ENCODE measurements at regions not wholly inside any gene's neighbourhood (a gene's known extent, or its start where the extent isn't known, plus 50 kb on each side); places are given as distances from the start of the nearest gene placed in this dataset.
A peak's percentile ranks its signal among the peaks of the same experiment; 100 is the strongest.

DNA sequence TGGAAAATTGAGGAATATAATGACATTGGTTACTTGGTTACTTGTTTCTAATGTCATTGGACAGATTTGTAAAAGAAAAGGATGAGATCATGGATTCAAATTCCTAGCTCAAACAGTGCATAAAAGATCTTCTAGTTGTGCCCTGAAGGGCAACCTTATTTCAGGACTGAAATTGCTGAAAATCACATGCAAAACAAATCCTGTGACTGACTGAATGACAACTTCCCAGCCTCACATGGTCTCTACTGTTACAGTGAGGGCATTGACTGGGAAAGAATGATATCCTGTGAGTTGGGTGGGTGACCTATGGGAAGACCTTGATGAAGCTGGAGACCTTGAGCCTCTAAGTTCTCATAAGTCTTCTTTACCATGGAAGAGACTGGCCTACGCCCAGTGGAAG is 90.4 kb upstream of the HAAO start:
- no peak overlapping the region for H3K4me3 ChIP-seq (ENCODE audit: control insufficient read depth in 2 of 3, extremely low read depth in 1 of 3, insufficient read depth in 2 of 3, low read depth in 1 of 3, low read length in 3 of 3)
- TF ChIP-seq, protein P1, sequence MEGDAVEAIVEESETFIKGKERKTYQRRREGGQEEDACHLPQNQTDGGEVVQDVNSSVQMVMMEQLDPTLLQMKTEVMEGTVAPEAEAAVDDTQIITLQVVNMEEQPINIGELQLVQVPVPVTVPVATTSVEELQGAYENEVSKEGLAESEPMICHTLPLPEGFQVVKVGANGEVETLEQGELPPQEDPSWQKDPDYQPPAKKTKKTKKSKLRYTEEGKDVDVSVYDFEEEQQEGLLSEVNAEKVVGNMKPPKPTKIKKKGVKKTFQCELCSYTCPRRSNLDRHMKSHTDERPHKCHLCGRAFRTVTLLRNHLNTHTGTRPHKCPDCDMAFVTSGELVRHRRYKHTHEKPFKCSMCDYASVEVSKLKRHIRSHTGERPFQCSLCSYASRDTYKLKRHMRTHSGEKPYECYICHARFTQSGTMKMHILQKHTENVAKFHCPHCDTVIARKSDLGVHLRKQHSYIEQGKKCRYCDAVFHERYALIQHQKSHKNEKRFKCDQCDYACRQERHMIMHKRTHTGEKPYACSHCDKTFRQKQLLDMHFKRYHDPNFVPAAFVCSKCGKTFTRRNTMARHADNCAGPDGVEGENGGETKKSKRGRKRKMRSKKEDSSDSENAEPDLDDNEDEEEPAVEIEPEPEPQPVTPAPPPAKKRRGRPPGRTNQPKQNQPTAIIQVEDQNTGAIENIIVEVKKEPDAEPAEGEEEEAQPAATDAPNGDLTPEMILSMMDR (optimal IDR thresholded peaks at IDR 0.05 in 1 of 3, IDR thresholded peaks at IDR 0.05 in 1 of 3, conservative IDR thresholded peaks at IDR 0.05 in 1 of 3; ENCODE audit: extremely low read depth in 1 of 3, insufficient read depth in 2 of 3, low read length in 3 of 3), result no peak
- TF ChIP-seq EZH2 (IDR thresholded peaks at IDR 0.05; ENCODE audit: low read length), result no peak
- dilution Hi-C loops (cut with MboI; ENCODE audit: extremely low pct_ligation_motif_present, low sequenced_read_pairs), result no loop called here

DNA sequence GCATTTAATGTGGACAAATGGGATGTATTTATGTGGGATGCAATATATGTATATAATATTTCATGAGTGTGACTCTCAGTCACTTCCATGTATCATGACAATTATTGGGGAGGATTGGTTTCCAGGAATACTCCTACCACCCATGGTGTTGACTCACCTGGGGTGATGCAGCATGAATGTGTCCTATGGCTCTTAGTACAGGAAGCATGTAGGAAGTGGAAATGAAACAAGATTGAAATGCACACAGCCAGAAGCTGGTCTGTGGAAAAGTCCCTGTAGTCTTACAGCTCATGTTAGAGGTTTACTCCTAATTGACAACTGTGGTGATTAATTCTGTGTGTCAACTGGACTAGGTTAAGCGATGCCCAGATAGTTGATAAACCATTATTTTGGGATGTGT is 89.3 kb upstream of the HAAO start:
- Histone ChIP-seq H2AFZ (ENCODE audit: control insufficient read depth, low read length) (no peak overlapping the region), H3K4me2 (ENCODE audit: control insufficient read depth, extremely low read depth, insufficient read depth, low read depth, low read length) (no peak overlapping the region), H3K9me1 (ENCODE audit: control insufficient read depth, extremely low read depth, insufficient read depth, low read length) (no peaks in the 10 kb centered on the region), H3K9ac (ENCODE audit: control insufficient read depth, extremely low read depth, insufficient read depth, low read length) (no peak overlapping the region), H3K36me3 (ENCODE audit: control insufficient read depth in 2 of 2, extremely low read depth in 1 of 2, insufficient read depth in 2 of 2, low read length in 2 of 2) (no peaks in the 10 kb centered on the region), H3K79me2 (ENCODE audit: control insufficient read depth, insufficient read depth, low read length) (no peaks in the 10 kb centered on the region), H4K20me1 (ENCODE audit: control insufficient read depth, extremely low read depth, insufficient read depth, low read length) (no peaks in the 10 kb centered on the region), H3K27ac (ENCODE audit: control insufficient read depth, insufficient read depth, low read length) (peak overlapping the region; percentile 10), H3K4me3 (ENCODE audit: control insufficient read depth in 2 of 3, extremely low read depth in 1 of 3, insufficient read depth in 2 of 3, low read depth in 1 of 3, low read length in 3 of 3) (no peak overlapping the region), H3K4me1 (ENCODE audit: control insufficient read depth, extremely low read depth, insufficient read depth, low read length) (peaks cover 23% of the 10 kb centered on the region), H3K9me3 (ENCODE audit: control insufficient read depth, low read depth, low read length) (no peaks in the 10 kb centered on the region), H3K27me3 (ENCODE audit: control insufficient read depth, extremely low read depth, insufficient read depth, low read length) (no peaks in the 10 kb centered on the region)
- FAIRE-seq (peak; percentile 88), DNase-seq (ENCODE audit: low read depth, low spot score) (peak; percentile 76)
- TF ChIP-seq EZH2 (IDR thresholded peaks at IDR 0.05; ENCODE audit: low read length), result no peak
- TF ChIP-seq, protein P1 (optimal IDR thresholded peaks at IDR 0.05 in 1 of 3, IDR thresholded peaks at IDR 0.05 in 1 of 3, conservative IDR thresholded peaks at IDR 0.05 in 1 of 3; ENCODE audit: extremely low read depth in 1 of 3, insufficient read depth in 2 of 3, low read length in 3 of 3), result no peak
- dilution Hi-C loops (cut with MboI; ENCODE audit: extremely low pct_ligation_motif_present, low sequenced_read_pairs), result no loop called here

More for the DNA sequence above, 90.4 kb upstream of the HAAO start:
- no peaks in the 10 kb centered on the region for H3K9me1 ChIP-seq (ENCODE audit: control insufficient read depth, extremely low read depth, insufficient read depth, low read length)
- no peaks in the 10 kb centered on the region for H3K27me3 ChIP-seq (ENCODE audit: control insufficient read depth, extremely low read depth, insufficient read depth, low read length)
- H3K4me1 ChIP-seq (ENCODE audit: control insufficient read depth, extremely low read depth, insufficient read depth, low read length), result peaks cover 23% of the 10 kb centered on the region
- FAIRE-seq (no peak), DNase-seq (ENCODE audit: low read depth, low spot score) (no peak)
- no peaks in the 10 kb centered on the region for H3K9me3 ChIP-seq (ENCODE audit: control insufficient read depth, low read depth, low read length)
- no peak overlapping the region for H3K9ac ChIP-seq (ENCODE audit: control insufficient read depth, extremely low read depth, insufficient read depth, low read length)
- no peak overlapping the region for H3K27ac ChIP-seq (ENCODE audit: control insufficient read depth, insufficient read depth, low read length)
- no peaks in the 10 kb centered on the region for H4K20me1 ChIP-seq (ENCODE audit: control insufficient read depth, extremely low read depth, insufficient read depth, low read length)
- no peaks in the 10 kb centered on the region for H3K79me2 ChIP-seq (ENCODE audit: control insufficient read depth, insufficient read depth, low read length)
- no peaks in the 10 kb centered on the region for H3K36me3 ChIP-seq (ENCODE audit: control insufficient read depth in 2 of 2, extremely low read depth in 1 of 2, insufficient read depth in 2 of 2, low read length in 2 of 2)
- no peak overlapping the region for H2AFZ ChIP-seq (ENCODE audit: control insufficient read depth, low read length)
- no peak overlapping the region for H3K4me2 ChIP-seq (ENCODE audit: control insufficient read depth, extremely low read depth, insufficient read depth, low read depth, low read length)

Measured in keratinocyte (primary cell).